ENCODE measurements at regions not wholly inside any gene's neighbourhood (a gene's known extent, or its start where the extent isn't known, plus 50 kb on each side); places are given as distances from the start of the nearest gene placed in this dataset.
"Not testable (repeated sequence)": the region's sequence is repeated elsewhere in the genome, so short reads cannot be mapped to it uniquely, and the experiment has no call there.

- H3K9me3 ChIP-seq, result no peaks in the 10 kb centered on the region
- H3K4me3 ChIP-seq, result no peak overlapping the region
- intact Hi-C loops (cut with DNase I), result no loop called here
- H3K27me3 ChIP-seq, result no peaks in the 10 kb centered on the region
- ATAC-seq (no peak), DNase-seq (no peak)
- H3K27ac ChIP-seq, result no peak overlapping the region
- H3K36me3 ChIP-seq, result no peaks in the 10 kb centered on the region
- TF ChIP-seq CTCF (IDR thresholded peaks at IDR 0.05), result no peak
- no peaks in the 10 kb centered on the region for H3K4me1 ChIP-seq
These were observed 607.3 kb downstream of the STK39 start for GRCh38 chr2:167640096-167640495.

GRCh38 chr2:167637741-167638140 is 609.7 kb downstream of the STK39 start:
- no peaks in the 10 kb centered on the region for H3K4me1 ChIP-seq
- DNase-seq, result no peak
- H3K9me3 ChIP-seq, result no peaks in the 10 kb centered on the region
- H3K27me3 ChIP-seq, result no peaks in the 10 kb centered on the region
- ATAC-seq, result no peak
- H3K27ac ChIP-seq, result no peak overlapping the region
- intact Hi-C loops (cut with DNase I), result no loop called here
- TF ChIP-seq CTCF (IDR thresholded peaks at IDR 0.05), result no peak
- no peaks in the 10 kb centered on the region for H3K36me3 ChIP-seq
- no peak overlapping the region for H3K4me3 ChIP-seq

GRCh38 chr2:167632271-167632670 is 615.1 kb downstream of the STK39 start:
- H3K4me3 ChIP-seq; H3K27me3 ChIP-seq; ATAC-seq; H3K27ac ChIP-seq; intact Hi-C loops (cut with DNase I); DNase-seq; H3K36me3 ChIP-seq; H3K9me3 ChIP-seq; H3K4me1 ChIP-seq: not testable (repeated sequence)

GRCh38 chr2:167626961-167627360 is 620.4 kb downstream of the STK39 start:
- no peak overlapping the region for H3K4me3 ChIP-seq
- no peak overlapping the region for H3K27ac ChIP-seq
- no peaks in the 10 kb centered on the region for H3K36me3 ChIP-seq
- no peak for DNase-seq
- no peak for ATAC-seq
- TF ChIP-seq CTCF (IDR thresholded peaks at IDR 0.05), result no peak
- H3K4me1 ChIP-seq, result no peaks in the 10 kb centered on the region
- H3K9me3 ChIP-seq, result peaks cover 0 to 4% of the 10 kb centered on the region in 2 donors
- H3K27me3 ChIP-seq, result no peaks in the 10 kb centered on the region
- intact Hi-C loops (cut with DNase I), result no loop called here

GRCh38 chr2:167626301-167626700 is 621.1 kb downstream of the STK39 start:
- H3K27ac ChIP-seq, result no peak overlapping the region
- no peak overlapping the region for H3K4me3 ChIP-seq
- intact Hi-C loops (cut with DNase I), result no loop called here
- no peaks in the 10 kb centered on the region for H3K27me3 ChIP-seq
- no peak for TF ChIP-seq CTCF (IDR thresholded peaks at IDR 0.05)
- H3K4me1 ChIP-seq, result no peaks in the 10 kb centered on the region
- ATAC-seq, result no peak
- DNase-seq, result no peak
- peaks cover 0 to 4% of the 10 kb centered on the region in 2 donors for H3K9me3 ChIP-seq
- no peaks in the 10 kb centered on the region for H3K36me3 ChIP-seq

GRCh38 chr2:167616997-167617396 is 630.4 kb downstream of the STK39 start:
- Histone ChIP-seq H3K9me3 (no peaks in the 10 kb centered on the region), H3K27ac (no peak overlapping the region), H3K27me3 (no peaks in the 10 kb centered on the region), H3K36me3 (no peaks in the 10 kb centered on the region), H3K4me1 (no peaks in the 10 kb centered on the region), H3K4me3 (no peak overlapping the region)
- DNase-seq (no peak), ATAC-seq (no peak)
- intact Hi-C loops (cut with DNase I), result no loop called here
- no peak for TF ChIP-seq CTCF (IDR thresholded peaks at IDR 0.05)
